Fibroblast of peridontal ligament (primary cell): ENCODE measurements at regions not wholly inside any gene's neighbourhood (a gene's known extent, or its start where the extent isn't known, plus 50 kb on each side); places are given as distances from the start of the nearest gene placed in this dataset.
"Not testable (repeated sequence)": the region's sequence is repeated elsewhere in the genome, so short reads cannot be mapped to it uniquely, and the experiment has no call there.

Source experiments
- DNase-seq: peaks from one replicate; pipeline ENCODE4 v3.0.0-alpha.2; 2010; ENCODE audit errors: extremely low read depth

DNA sequence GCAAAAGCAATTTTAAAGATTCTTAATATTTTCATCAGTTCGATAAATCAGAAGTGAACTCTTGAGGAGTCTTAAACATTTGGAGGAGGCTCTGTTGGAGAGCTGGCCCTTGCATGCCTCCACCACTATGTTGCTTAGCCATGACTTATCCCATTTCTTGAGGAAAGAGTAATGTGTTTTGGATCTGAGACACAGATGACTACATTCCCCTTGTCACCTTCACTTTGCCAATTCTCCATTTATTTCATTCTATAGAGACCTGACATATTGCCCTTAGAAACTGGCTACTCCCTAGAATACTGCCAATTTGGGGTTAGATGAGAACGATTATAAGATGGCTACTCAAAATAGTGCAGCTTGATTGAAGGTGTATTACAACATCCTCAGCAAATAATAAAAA is 157.4 kb upstream of the TMEM260 start:
- DNase-seq: no peak

GRCh38 chr14:56422703-56423213 is 156.8 kb upstream of the TMEM260 start:
- peak; percentile 87 for DNase-seq

GRCh38 chr14:56423544-56423943 is 156.1 kb upstream of the TMEM260 start:
- DNase-seq: peak; percentile 87

DNA sequence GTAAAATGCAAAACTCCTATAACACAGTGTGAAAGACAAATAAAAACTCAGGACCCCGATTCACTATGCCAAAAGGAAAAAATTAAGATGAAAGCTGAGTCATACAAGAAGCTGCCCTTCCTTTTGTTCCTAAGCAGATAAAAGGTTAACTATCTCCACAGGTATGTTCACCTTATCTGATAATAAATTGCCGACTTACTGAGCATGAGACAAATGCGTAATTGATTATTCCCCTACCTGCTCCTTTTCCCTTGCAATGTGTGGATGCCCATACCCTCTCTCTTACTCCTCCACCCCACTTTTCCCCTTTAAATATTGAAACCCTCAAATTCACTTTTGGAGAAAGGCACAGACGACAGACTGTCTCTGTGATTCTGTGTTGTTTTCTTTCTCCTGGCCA is 148.6 kb upstream of the TMEM260 start:
- DNase-seq: no peak

DNA sequence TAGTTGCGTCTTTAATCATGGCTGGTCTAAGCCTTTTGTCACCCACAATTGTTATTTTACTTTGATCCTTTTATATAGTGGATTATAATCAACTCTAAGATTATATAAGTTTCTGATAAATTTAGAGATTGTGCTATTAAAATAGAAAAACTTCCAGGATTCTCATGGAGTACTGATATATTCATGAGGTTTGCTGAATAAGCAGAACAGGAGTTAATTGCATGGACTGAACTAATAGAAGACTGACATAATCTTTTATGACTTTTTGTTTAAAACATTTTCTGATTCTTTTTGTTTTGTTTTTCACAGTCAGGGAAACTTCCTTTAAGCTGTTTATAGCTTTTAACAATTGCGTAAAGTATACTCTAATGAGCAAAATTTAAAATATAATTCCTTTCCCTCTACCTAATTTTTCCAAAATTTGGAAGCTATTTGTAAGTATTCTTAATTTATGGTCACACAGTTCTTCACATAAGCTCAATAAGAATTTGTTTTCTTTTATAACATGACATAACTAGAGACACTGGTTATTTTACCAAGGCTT is 129.9 kb upstream of the TMEM260 start:
- no peak for DNase-seq

DNA sequence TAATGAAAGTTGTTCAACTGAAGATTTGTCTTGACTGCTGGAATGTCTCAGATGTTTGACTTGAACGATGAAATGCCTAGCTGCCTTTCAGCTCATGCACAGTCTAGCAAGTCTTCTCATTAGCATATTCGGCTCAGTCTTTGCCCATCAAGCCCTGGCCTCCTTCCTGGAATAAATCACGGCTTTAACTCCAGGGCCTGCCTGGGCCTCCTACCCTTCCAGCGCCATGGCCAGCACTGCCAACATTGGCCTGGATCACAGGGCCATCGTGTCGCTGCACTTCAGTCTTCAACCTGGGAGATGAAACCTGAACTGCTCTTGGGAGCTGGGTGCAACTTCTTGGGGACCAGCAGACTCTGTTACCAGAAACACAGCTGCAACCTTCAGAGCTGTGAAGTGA is 126.7 kb upstream of the TMEM260 start:
- no peak for DNase-seq

GRCh38 chr14:56454680-56455079 is 124.9 kb upstream of the TMEM260 start:
- DNase-seq: not testable (repeated sequence)

- DNase-seq: no peak
These were observed 119.1 kb upstream of the TMEM260 start for GRCh38 chr14:56460469-56460868.

DNA sequence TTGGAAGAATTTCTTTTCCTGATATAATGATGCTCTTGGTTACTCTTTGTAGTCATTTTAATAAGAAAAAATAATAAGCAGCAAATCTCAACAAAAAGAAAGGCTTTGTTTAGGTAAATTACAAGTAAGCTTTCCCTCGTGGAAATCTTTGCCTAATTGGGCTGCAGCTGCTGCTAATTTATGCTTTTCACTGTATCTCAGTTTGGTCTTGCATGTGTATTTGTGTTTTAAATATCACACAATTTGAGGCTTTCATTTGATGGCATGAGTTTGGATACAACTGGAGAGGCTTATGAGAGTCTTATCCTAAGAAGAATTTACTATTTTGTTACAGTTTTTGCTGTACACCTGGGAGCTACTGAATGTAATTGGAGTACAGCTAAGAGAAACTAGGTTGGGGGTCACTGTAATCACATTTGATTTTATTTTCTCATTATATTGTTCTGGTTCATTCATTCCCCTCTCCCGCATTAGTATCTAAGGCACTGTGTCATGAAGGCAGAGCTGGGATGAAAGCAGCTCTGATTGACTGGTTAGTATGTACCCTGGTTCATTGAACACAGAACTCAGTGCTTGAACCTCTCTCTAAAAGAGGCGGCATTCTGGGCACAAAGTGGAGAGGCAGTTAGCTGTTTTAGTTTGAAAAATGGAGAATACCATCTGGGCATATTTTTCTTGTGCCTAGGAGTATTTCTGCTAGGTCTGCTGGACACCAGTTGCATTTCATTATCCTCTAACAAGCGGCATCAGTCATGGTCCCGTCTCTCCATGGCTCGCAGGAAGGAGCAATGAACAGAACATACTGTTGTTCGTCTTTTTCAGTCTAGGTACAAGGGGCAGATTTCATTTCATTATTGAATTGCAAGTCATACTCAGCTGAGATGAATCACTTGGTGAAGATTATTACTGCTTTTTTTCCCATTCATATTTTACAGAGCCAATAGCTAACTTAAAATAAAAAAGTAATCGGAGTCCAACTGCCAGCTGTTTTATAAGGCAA is 118.0 kb upstream of the TMEM260 start:
- no peak for DNase-seq

DNA sequence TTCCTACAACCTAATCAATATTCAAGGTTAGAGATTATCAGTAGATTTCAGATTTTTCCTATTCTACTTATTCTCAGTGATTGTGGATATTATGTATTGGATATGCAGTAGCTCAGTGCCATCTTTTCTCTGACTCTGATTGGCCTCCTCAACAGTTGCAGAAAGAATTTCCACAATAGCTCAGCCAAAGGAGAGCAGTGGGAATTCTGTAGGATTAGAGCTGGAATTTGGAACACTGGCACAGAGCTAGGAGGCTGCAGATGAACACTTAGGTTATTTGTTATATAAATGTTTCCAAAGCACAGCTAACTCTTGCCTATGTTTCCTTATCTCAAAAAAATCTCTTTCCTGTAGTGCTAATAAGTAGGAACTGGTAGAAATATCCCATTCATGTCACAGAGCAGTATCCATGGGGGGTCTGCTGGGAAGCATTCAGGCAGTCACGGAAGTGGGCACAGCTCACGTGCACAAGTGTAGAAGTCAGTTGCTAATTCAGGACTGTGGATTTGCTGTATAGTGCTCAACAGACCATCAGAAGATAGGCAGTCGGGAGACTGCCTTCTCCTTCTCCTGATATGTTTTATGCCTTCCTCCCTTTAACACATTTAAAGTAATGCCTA is 116.2 kb upstream of the TMEM260 start:
- no peak for DNase-seq

DNA sequence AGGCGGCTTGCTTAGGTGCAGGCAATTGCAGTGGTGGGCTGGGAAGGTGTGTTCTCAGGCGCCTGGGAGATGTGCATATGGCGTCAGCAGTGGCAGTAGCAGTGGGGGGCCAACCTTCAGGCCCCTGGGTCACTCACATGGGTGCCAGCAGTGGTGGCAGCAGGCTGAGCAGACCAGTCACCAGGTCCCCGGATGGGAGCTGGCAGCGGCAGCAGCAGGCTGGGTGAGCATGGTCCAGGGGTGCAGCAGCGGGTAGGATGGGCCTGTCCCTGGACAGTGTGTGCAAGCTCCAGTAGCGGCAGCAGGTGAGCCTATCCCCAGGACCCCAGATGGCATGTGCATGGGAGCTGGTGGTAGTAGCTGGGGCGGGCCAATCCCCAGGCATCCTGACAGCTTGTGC is 108.5 kb upstream of the TMEM260 start:
- DNase-seq: no peak

GRCh38 chr14:56474419-56475022 is 105.1 kb upstream of the TMEM260 start:
- peak; percentile 66 for DNase-seq

DNA sequence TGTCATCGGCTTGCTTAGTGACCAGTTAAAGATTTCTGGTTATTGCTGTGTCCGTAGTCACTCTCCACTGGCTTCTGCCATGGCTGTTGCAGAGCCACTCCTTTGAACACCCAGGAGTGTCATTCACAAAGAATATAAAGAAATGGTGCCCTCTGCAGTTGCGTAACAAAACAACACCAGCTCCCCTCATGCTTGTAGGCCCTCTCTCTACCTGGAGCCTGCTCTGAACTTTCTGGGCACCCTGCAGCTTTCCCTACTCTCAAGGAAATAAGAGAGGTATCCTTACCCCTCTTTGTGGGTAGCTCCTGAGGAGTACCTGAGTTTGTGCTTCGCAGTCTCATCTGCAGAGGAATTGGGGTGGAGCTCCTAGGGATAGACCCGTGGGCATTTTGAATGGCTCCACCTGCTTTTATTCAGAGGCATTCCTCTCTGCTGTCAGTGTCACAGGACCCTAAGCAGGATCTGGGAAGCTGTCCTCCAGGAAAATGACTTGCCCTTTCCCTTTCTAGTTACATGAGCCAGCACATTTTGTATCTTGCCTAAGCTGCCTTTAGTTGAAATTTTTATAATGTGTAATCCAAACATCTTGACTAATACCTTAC is 97.2 kb upstream of the TMEM260 start:
- no peak for DNase-seq

GRCh38 chr14:56487090-56487667 is 92.4 kb upstream of the TMEM260 start:
- DNase-seq: peak; percentile 67

DNA sequence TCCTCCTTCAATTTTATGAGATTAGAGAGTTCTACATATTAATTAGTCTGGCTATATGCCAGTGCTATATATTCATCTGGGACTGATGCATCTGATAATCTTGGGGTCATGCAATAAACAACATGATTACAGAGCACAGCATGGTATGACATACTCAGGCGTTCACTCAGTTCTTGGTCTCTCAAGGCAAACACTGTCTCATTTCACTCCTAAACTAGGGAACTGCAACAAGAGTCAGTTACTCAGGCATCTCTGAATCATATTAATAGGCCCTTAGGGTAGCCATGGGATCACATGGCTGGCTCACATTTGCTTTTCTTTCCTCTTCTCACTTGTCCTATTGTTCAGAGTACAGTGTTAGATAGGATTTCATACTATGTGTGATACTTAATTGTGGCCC is 91.8 kb upstream of the TMEM260 start:
- DNase-seq: peak; percentile 64

GRCh38 chr14:56488306-56488705 is 91.3 kb upstream of the TMEM260 start:
- no peak for DNase-seq

- peak; percentile 57 for DNase-seq
These were observed 89.2 kb upstream of the TMEM260 start for GRCh38 chr14:56490379-56490778.

DNA sequence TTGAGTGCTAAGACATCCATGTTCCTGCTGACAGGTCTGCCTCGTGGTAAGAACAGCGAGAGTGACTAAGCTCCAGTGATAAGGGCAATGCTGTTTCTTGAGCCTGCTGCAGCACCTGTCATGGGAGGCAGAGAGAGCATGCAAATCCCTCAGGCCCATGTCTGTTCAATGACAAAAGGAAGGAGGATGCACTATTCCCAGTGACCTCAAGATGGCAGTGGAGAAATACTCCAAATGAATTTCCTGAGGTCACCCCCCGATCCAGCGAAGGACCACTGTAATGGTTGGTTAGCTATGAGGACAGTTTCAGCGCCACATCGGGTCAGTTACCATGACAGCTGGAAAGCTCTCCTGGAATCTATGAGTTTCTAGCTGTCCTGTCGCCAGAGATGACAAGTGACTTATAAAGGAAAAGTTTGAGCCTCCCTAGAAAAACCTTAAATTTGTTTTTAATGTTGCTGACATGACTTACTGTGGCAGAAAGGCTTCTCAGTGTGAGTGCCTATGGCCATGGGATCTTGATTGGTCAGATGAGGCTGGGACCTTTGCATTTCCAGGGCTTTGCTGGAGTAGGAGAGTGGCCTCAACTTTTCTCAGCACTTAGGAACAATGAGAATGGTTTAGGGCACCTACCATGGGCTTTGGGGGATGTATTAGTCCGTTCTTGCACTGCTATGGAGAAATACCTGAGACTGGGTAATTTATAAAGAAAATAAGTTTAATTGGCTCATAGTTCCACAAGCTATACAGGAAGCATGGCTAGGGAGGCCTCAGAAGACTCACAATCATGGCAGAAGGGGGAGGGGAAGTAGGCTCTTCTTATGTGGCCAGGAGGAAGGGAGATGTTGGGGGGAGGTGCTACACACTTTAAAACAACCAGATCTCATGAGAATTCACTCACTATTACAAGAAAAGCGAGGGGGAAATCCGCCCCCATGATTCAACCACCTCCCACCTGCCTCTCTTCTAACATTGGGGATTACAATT is 88.0 kb upstream of the TMEM260 start:
- peak; percentile 59 for DNase-seq

- no peak for DNase-seq
These were observed 85.4 kb upstream of the TMEM260 start for GRCh38 chr14:56494167-56494566.

GRCh38 chr14:56498112-56498511 is 81.5 kb upstream of the TMEM260 start:
- DNase-seq: no peak
